WTC11 (cell line): ENCODE measurements at regions not wholly inside any gene's neighbourhood (a gene's known extent, or its start where the extent isn't known, plus 50 kb on each side); places are given as distances from the start of the nearest gene placed in this dataset.

Source experiments
- ATAC-seq: fragments of 200-7000 bp; cut with Tn5 transposase; 2 replicates; pipeline ENCODE4 v1.10.0; 2021; ENCODE audit warnings: mild to moderate bottlenecking, moderate library complexity
- CTCF ChIA-PET: fragments of 300-600 bp; sonication (Branson Sonifier 250); formaldehyde crosslinking; loops from one replicate; lab custom pipeline; 2021; ENCODE audit warnings: antibody characterized with exemption; lab: Charles Lee
- POLR2A ChIA-PET: fragments of 350-600 bp; sonication (Branson Sonifier 250); formaldehyde crosslinking; loops from one replicate; lab custom pipeline; 2021; ENCODE audit warnings: antibody characterized with exemption; lab: Charles Lee
- DNase-seq: peaks from one replicate; pipeline ENCODE4 v3.0.0; 2021; ENCODE audit warnings: low spot score
- H3K27ac Mint-ChIP-seq: 2 replicates; pipeline ENCODE4 v1.8.0; 2021; ENCODE audit warnings: mixed read lengths
- H3K27me3 Mint-ChIP-seq: 2 replicates; pipeline ENCODE4 v1.8.0; 2021; ENCODE audit warnings: low read depth, mild to moderate bottlenecking, moderate library complexity, mixed read lengths
- H3K36me3 Mint-ChIP-seq: 2 replicates; pipeline ENCODE4 v1.8.0; 2021; ENCODE audit warnings: mixed read lengths
- H3K4me1 Mint-ChIP-seq: 2 replicates; pipeline ENCODE4 v1.8.0; 2022; ENCODE audit warnings: mixed read lengths
- H3K4me3 Mint-ChIP-seq: 2 replicates; pipeline ENCODE4 v1.8.0; 2021; ENCODE audit warnings: mild to moderate bottlenecking, moderate library complexity, mixed read lengths
- H3K9me3 Mint-ChIP-seq: 2 replicates; pipeline ENCODE4 v1.8.0; 2021; ENCODE audit warnings: mixed read lengths
- MYBL2 ChIP-seq: sonication (generic); formaldehyde crosslinking; IDR thresholded peaks from 2 replicates; pipeline ENCODE4 v1.8.1; 2023; ENCODE audit warnings: mild to moderate bottlenecking, moderate library complexity, missing genetic modification reagents
- NFYB ChIP-seq: sonication (generic); formaldehyde crosslinking; conservative IDR thresholded peaks from 2 replicates; pipeline ENCODE4 v1.8.0; 2022; ENCODE audit warnings: low read depth, missing genetic modification reagents
- OVOL2 ChIP-seq: fragments of 250-450 bp; sonication (Bioruptor Pico); IDR thresholded peaks from 2 replicates; pipeline ENCODE4 v1.9.0; 2021; ENCODE audit warnings: mild to moderate bottlenecking, borderline replicate concordance
- PRRX2 ChIP-seq: fragments of 250-450 bp; sonication (Bioruptor Pico); IDR thresholded peaks from 2 replicates; pipeline ENCODE4 v1.8.0; 2021; ENCODE audit warnings: mild to moderate bottlenecking
- SMAD4 ChIP-seq: sonication (generic); formaldehyde crosslinking; IDR thresholded peaks from 2 replicates; pipeline ENCODE4 v1.8.0; 2022; ENCODE audit warnings: mild to moderate bottlenecking, missing genetic modification reagents
- TEAD4 ChIP-seq: sonication (generic); formaldehyde crosslinking; IDR thresholded peaks from 2 replicates; pipeline ENCODE4 v1.8.0; 2022; ENCODE audit warnings: mild to moderate bottlenecking, missing genetic modification reagents
- TP53 ChIP-seq: sonication (generic); formaldehyde crosslinking; IDR thresholded peaks from 2 replicates; pipeline ENCODE4 v1.8.1; 2023; ENCODE audit warnings: mild to moderate bottlenecking, missing genetic modification reagents
- ZNF263 ChIP-seq: sonication (generic); formaldehyde crosslinking; IDR thresholded peaks from 2 replicates; pipeline ENCODE4 v1.8.1; 2022; ENCODE audit warnings: low read depth, mild to moderate bottlenecking, moderate library complexity, missing genetic modification reagents
- TF ChIP-seq, protein P1 (sequence below): sonication (generic); formaldehyde crosslinking; IDR thresholded peaks from 2 replicates; pipeline ENCODE4 v1.8.0; 2023; ENCODE audit warnings: mild to moderate bottlenecking, missing genetic modification reagents
- TF ChIP-seq, protein P2 (sequence below): fragments of 250-450 bp; sonication (Bioruptor Pico); IDR thresholded peaks from 2 replicates; pipeline ENCODE4 v1.8.0; 2021; ENCODE audit warnings: mild to moderate bottlenecking
- TF ChIP-seq, protein P3 (sequence below): sonication (generic); formaldehyde crosslinking; conservative IDR thresholded peaks from 2 replicates; pipeline ENCODE4 v1.8.1; 2023; ENCODE audit warnings: mild to moderate bottlenecking, low read depth, missing genetic modification reagents, moderate library complexity
- TF ChIP-seq, protein P4 (sequence below): fragments of 250-450 bp; sonication (Bioruptor Pico); IDR thresholded peaks from 2 replicates; pipeline ENCODE4 v1.9.0; 2021; ENCODE audit warnings: mild to moderate bottlenecking, borderline replicate concordance
- TF ChIP-seq, protein P5 (sequence below): fragments of 250-450 bp; sonication (Bioruptor Pico); conservative IDR thresholded peaks from 2 replicates; pipeline ENCODE4 v1.9.0; 2021; ENCODE audit warnings: mild to moderate bottlenecking

DNA sequence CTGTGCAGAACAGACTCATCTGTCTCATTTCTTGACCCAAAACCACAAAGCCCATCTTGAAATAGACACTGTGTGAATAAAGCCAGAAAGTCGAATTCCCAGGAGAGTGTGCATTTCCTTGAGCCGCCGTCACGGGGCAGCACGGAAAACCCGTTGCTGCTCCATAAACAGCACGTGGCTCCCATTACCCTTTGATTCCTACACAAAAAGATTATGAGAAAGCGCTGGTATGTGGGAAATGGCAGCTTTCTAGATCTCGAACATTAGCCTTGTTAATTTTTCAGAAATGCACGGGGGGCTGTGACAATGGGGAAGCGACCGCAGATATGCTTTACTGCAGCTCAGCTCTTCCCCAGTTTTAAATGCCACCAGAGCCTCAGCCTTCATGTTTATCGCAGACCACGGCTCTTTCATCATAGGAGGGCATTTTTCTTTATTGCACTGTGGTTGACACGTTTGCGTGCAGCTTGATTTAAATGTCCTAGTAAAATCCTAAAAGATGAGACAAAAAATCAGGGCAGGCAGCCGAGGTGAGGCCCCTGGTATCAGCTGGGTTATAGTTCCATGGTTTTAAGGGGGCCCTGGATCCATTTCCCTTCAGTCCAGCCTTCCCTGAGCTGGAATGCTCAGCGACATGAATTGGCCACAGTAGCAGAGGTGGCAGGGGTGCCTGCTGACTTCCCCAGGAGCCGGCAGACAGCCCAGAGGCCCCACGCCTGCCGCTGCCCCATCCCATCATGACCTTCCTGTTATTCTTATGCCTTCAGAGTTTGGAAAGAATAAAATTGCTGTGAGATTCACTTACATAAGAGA lies 249.3 kb downstream of the NDUFA10 start:
- Mint-ChIP-seq H3K9me3 (peaks cover 29% of the 10 kb centered on the region), H3K27ac (no peak overlapping the region), H3K27me3 (peaks cover 3% of the 10 kb centered on the region; the same call in 1 of the 2 replicates), H3K4me3 (no peak overlapping the region), H3K4me1 (no peaks in the 10 kb centered on the region), H3K36me3 (peaks cover 3% of the 10 kb centered on the region)
- ChIA-PET CTCF (interaction anchor here (1.4 kb wide), 1 partner anchor 48 kb away, joined by 4 read pairs; no protein-coding TSS in a partner anchor), POLR2A (interaction anchor here (1.2 kb wide), 1 partner anchor 10 kb away, joined by 3 read pairs; no protein-coding TSS in a partner anchor)
- ATAC-seq: no peak
- DNase-seq: no peak
- TF ChIP-seq SMAD4: no peak
- TF ChIP-seq, protein P1, sequence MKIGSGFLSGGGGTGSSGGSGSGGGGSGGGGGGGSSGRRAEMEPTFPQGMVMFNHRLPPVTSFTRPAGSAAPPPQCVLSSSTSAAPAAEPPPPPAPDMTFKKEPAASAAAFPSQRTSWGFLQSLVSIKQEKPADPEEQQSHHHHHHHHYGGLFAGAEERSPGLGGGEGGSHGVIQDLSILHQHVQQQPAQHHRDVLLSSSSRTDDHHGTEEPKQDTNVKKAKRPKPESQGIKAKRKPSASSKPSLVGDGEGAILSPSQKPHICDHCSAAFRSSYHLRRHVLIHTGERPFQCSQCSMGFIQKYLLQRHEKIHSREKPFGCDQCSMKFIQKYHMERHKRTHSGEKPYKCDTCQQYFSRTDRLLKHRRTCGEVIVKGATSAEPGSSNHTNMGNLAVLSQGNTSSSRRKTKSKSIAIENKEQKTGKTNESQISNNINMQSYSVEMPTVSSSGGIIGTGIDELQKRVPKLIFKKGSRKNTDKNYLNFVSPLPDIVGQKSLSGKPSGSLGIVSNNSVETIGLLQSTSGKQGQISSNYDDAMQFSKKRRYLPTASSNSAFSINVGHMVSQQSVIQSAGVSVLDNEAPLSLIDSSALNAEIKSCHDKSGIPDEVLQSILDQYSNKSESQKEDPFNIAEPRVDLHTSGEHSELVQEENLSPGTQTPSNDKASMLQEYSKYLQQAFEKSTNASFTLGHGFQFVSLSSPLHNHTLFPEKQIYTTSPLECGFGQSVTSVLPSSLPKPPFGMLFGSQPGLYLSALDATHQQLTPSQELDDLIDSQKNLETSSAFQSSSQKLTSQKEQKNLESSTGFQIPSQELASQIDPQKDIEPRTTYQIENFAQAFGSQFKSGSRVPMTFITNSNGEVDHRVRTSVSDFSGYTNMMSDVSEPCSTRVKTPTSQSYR (CRISPR knock-in tag): no peak
- TF ChIP-seq, protein P2, sequence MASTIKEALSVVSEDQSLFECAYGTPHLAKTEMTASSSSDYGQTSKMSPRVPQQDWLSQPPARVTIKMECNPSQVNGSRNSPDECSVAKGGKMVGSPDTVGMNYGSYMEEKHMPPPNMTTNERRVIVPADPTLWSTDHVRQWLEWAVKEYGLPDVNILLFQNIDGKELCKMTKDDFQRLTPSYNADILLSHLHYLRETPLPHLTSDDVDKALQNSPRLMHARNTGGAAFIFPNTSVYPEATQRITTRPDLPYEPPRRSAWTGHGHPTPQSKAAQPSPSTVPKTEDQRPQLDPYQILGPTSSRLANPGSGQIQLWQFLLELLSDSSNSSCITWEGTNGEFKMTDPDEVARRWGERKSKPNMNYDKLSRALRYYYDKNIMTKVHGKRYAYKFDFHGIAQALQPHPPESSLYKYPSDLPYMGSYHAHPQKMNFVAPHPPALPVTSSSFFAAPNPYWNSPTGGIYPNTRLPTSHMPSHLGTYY (CRISPR knock-in tag): no peak
- TF ChIP-seq, protein P3, sequence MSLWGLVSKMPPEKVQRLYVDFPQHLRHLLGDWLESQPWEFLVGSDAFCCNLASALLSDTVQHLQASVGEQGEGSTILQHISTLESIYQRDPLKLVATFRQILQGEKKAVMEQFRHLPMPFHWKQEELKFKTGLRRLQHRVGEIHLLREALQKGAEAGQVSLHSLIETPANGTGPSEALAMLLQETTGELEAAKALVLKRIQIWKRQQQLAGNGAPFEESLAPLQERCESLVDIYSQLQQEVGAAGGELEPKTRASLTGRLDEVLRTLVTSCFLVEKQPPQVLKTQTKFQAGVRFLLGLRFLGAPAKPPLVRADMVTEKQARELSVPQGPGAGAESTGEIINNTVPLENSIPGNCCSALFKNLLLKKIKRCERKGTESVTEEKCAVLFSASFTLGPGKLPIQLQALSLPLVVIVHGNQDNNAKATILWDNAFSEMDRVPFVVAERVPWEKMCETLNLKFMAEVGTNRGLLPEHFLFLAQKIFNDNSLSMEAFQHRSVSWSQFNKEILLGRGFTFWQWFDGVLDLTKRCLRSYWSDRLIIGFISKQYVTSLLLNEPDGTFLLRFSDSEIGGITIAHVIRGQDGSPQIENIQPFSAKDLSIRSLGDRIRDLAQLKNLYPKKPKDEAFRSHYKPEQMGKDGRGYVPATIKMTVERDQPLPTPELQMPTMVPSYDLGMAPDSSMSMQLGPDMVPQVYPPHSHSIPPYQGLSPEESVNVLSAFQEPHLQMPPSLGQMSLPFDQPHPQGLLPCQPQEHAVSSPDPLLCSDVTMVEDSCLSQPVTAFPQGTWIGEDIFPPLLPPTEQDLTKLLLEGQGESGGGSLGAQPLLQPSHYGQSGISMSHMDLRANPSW (CRISPR knock-in tag): no peak
- no peak for TF ChIP-seq ZNF263 (CRISPR knock-in tag)
- TF ChIP-seq PRRX2: no peak
- TF ChIP-seq, protein P4, sequence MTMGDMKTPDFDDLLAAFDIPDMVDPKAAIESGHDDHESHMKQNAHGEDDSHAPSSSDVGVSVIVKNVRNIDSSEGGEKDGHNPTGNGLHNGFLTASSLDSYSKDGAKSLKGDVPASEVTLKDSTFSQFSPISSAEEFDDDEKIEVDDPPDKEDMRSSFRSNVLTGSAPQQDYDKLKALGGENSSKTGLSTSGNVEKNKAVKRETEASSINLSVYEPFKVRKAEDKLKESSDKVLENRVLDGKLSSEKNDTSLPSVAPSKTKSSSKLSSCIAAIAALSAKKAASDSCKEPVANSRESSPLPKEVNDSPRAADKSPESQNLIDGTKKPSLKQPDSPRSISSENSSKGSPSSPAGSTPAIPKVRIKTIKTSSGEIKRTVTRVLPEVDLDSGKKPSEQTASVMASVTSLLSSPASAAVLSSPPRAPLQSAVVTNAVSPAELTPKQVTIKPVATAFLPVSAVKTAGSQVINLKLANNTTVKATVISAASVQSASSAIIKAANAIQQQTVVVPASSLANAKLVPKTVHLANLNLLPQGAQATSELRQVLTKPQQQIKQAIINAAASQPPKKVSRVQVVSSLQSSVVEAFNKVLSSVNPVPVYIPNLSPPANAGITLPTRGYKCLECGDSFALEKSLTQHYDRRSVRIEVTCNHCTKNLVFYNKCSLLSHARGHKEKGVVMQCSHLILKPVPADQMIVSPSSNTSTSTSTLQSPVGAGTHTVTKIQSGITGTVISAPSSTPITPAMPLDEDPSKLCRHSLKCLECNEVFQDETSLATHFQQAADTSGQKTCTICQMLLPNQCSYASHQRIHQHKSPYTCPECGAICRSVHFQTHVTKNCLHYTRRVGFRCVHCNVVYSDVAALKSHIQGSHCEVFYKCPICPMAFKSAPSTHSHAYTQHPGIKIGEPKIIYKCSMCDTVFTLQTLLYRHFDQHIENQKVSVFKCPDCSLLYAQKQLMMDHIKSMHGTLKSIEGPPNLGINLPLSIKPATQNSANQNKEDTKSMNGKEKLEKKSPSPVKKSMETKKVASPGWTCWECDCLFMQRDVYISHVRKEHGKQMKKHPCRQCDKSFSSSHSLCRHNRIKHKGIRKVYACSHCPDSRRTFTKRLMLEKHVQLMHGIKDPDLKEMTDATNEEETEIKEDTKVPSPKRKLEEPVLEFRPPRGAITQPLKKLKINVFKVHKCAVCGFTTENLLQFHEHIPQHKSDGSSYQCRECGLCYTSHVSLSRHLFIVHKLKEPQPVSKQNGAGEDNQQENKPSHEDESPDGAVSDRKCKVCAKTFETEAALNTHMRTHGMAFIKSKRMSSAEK (CRISPR knock-in tag): no peak
- no peak for TF ChIP-seq TP53
- TF ChIP-seq, all 79 proteins: peak for 0

DNA sequence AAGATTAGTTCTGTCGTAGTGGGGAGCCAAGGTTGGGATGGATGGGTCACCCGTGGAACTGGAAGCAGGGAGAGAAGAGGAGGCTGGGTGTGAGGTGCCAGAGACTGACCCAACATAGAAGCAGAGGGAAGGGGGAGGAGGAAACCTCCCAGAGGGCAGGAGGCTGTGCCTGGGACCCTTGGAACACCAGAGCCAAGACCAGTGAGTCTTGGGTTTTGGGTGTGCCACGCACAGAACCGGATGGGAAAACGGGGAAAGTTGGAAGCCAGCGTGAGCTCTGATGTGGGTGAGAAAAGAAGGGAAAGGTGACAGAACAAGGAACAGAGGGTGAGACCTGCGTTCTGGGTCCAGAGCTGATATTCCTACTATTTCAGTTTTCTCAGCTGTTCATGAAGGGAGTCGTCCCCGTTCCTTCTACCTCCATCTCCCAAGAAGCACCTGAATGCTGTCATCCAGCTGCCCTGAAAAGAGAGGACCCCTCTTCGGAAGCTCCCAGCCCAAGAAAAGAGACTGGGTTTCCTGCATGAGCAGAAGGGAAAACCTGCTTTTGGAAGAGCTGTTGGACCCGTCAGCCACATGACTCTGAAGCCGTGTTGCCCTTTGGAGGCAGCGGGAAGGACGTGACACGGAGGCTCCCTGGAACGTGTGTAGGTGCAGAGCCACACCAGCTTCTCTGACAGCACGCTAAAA lies 250.1 kb downstream of the NDUFA10 start:
- Mint-ChIP-seq H3K9me3 (peaks cover 23% of the 10 kb centered on the region), H3K27me3 (peaks cover 3% of the 10 kb centered on the region; the same call in 1 of the 2 replicates), H3K4me1 (no peaks in the 10 kb centered on the region), H3K4me3 (no peak overlapping the region), H3K36me3 (peaks cover 3% of the 10 kb centered on the region), H3K27ac (peak overlapping the region; percentile 26; the same call in 1 of the 2 replicates)
- ATAC-seq: no peak
- no peak for DNase-seq
- ChIA-PET POLR2A (interaction anchor here (1.2 kb wide), 1 partner anchor 9 kb away, joined by 3 read pairs; no protein-coding TSS in a partner anchor), CTCF (interaction anchor here (1.4 kb wide), 1 partner anchor 49 kb away, joined by 4 read pairs; no protein-coding TSS in a partner anchor)
- TF ChIP-seq OVOL2 (CRISPR knock-in tag) (no peak), TEAD4 (CRISPR knock-in tag) (no peak), TP53 (no peak), MYBL2 (no peak), NFYB (no peak)
- TF ChIP-seq, protein P5, sequence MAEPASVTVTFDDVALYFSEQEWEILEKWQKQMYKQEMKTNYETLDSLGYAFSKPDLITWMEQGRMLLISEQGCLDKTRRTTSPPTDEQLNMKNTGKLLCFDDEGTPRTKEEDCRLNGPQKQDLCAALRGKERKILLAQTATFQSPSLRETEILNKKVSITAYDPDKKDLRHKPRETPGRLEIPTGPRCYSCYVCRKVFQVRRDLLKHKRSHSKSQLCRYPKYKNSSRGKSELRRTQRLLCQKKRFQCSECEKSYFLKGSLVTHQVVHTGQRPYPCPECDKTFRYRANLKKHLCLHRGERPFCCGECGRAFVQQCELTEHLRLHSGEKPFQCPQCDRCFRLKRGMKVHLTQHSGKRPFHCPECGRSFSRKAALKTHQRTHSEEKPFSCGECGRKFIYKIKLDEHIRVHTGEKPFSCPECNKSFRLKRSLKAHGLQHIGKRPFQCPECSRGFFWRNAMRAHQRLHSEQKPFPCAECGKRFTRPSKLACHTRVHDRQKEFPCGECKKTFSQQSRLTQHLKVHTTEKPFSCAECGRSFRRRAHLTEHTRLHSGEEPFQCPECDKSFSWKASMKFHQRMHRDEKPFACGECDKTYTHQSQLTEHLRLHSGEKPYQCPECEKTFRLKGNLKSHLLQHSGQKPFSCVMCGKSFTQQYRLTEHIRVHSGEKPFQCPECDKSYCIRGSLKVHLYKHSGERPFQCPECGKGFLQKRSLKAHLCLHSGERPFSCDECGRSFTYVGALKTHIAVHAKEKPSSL: no peak
- TF ChIP-seq, protein P4 (CRISPR knock-in tag): no peak
